ENCODE measurements at regions not wholly inside any gene's neighbourhood (a gene's known extent, or its start where the extent isn't known, plus 50 kb on each side); places are given as distances from the start of the nearest gene placed in this dataset.

- no peak for TF ChIP-seq GATA3 (IDR thresholded peaks at IDR 0.05; ENCODE audit: low read depth, low read length)
- TF ChIP-seq GATA2 (IDR thresholded peaks at IDR 0.05; ENCODE audit: low read depth, low read length): no peak
Measured at GRCh38 chr11:8787372-8787771, 104.8 kb downstream of the RPL27A start.

Measured in SH-SY5Y (cell line).